GM23338 (cell line): ENCODE measurements at regions not wholly inside any gene's neighbourhood (a gene's known extent, or its start where the extent isn't known, plus 50 kb on each side); places are given as distances from the start of the nearest gene placed in this dataset.

Source experiments
- ATAC-seq: fragments of 200-7000 bp; cut with Tn5 transposase; 3 replicates; pipeline ENCODE4 v1.9.1; 2020
- DNase-seq: peaks from one replicate; pipeline ENCODE4 v3.0.0-alpha.2; 2015; ENCODE audit warnings: low spot score
- H2AFZ ChIP-seq: fragments of 200-600 bp; sonication (generic); 2 replicates; pipeline ENCODE4 v1.8.0; 2016; ENCODE audit warnings: antibody characterized with exemption, mild to moderate bottlenecking, moderate library complexity
- H3F3A ChIP-seq: fragments of 200-600 bp; sonication (generic); replicated peaks from 2 replicates; pipeline ENCODE4 v1.8.0; 2017; ENCODE audit warnings: antibody characterized with exemption, mixed run types, low read depth
- H3K27ac ChIP-seq: fragments of 200-600 bp; sonication (generic); 2 replicates; pipeline ENCODE4 v1.6.1; 2016; ENCODE audit warnings: low read depth
- H3K27me3 ChIP-seq: fragments of 200-600 bp; sonication (generic); 2 replicates; pipeline ENCODE4 v1.8.0; 2016; ENCODE audit warnings: mild to moderate bottlenecking, mixed run types, moderate library complexity; ENCODE audit not compliant: insufficient read depth
- H3K36me3 ChIP-seq: fragments of 200-600 bp; sonication (generic); 2 replicates; pipeline ENCODE4 v1.8.0; 2016; ENCODE audit warnings: mild to moderate bottlenecking; ENCODE audit not compliant: insufficient read depth
- H3K4me1 ChIP-seq: fragments of 200-600 bp; sonication (generic); 2 replicates; pipeline ENCODE4 v1.8.0; 2016; ENCODE audit warnings: mild to moderate bottlenecking, moderate library complexity; ENCODE audit not compliant: insufficient read depth
- H3K4me2 ChIP-seq: fragments of 200-600 bp; sonication (generic); 2 replicates; pipeline ENCODE4 v1.7.1; 2017; ENCODE audit warnings: mixed run types
- H3K4me3 ChIP-seq: fragments of 200-600 bp; sonication (generic); 2 replicates; pipeline ENCODE4 v1.6.1; 2016; ENCODE audit warnings: mixed run types
- H3K79me2 ChIP-seq: fragments of 200-600 bp; sonication (generic); replicated peaks from 2 replicates; pipeline ENCODE4 v1.8.0; 2017; ENCODE audit warnings: mild to moderate bottlenecking; ENCODE audit not compliant: insufficient read depth
- H3K9me2 ChIP-seq: fragments of 200-600 bp; sonication (generic); 2 replicates; pipeline ENCODE4 v1.8.0; 2017; ENCODE audit not compliant: insufficient read depth
- H4K20me1 ChIP-seq: fragments of 200-600 bp; sonication (generic); replicated peaks from 2 replicates; pipeline ENCODE4 v1.8.0; 2017; ENCODE audit warnings: mild to moderate bottlenecking; ENCODE audit not compliant: insufficient read depth
- H3K27ac Mint-ChIP-seq: 2 replicates; pipeline ENCODE4 v1.8.0; 2020; ENCODE audit warnings: inconsistent platforms, mild to moderate bottlenecking, moderate library complexity, mixed read lengths
- H3K27me3 Mint-ChIP-seq: 3 replicates; pipeline ENCODE4 v1.8.0; 2022; ENCODE audit warnings: low read depth, mild to moderate bottlenecking, moderate library complexity, mixed read lengths, inconsistent platforms; ENCODE audit not compliant: insufficient read depth, poor library complexity
- H3K36me3 Mint-ChIP-seq: 3 replicates; pipeline ENCODE4 v1.8.0; 2021; ENCODE audit warnings: low read depth, mild to moderate bottlenecking, inconsistent platforms, moderate library complexity, mixed read lengths
- H3K4me1 Mint-ChIP-seq: 3 replicates; pipeline ENCODE4 v1.8.0; 2020; ENCODE audit warnings: mild to moderate bottlenecking, inconsistent platforms, mixed read lengths
- H3K4me3 Mint-ChIP-seq: 3 replicates; pipeline ENCODE4 v1.8.0; 2021; ENCODE audit warnings: moderate library complexity, mild to moderate bottlenecking, inconsistent platforms, mixed read lengths
- H3K9me3 Mint-ChIP-seq: 3 replicates; pipeline ENCODE4 v1.8.0; 2020; ENCODE audit warnings: moderate library complexity, mild to moderate bottlenecking, inconsistent platforms, mixed read lengths
- CREB1 ChIP-seq: fragments of 250-450 bp; sonication (Bioruptor Pico); IDR thresholded peaks from 2 replicates; pipeline ENCODE4 v1.5.0; 2020; ENCODE audit warnings: low read depth, mild to moderate bottlenecking, moderate library complexity
- EZH2 ChIP-seq: fragments of 200-600 bp; sonication (generic); IDR thresholded peaks from one replicate; pipeline ENCODE4 v1.8.0; 2017; ENCODE audit warnings: antibody characterized with exemption, mild to moderate bottlenecking, low read depth; ENCODE audit not compliant: unreplicated experiment
- JUNB ChIP-seq: IDR thresholded peaks from one replicate; pipeline ENCODE4 v1.6.1; 2016; ENCODE audit warnings: antibody characterized with exemption; ENCODE audit not compliant: unreplicated experiment
- NANOG ChIP-seq: IDR thresholded peaks from 2 replicates; pipeline ENCODE4 v1.6.1; 2016; ENCODE audit warnings: antibody characterized with exemption, borderline replicate concordance
- POLR2AphosphoS5 ChIP-seq: IDR thresholded peaks from 2 replicates; pipeline ENCODE4 v1.6.1; 2016; ENCODE audit warnings: antibody characterized with exemption, low read depth
- STAT1 ChIP-seq: IDR thresholded peaks from one replicate; pipeline ENCODE4 v1.6.1; 2016; ENCODE audit warnings: antibody characterized with exemption; ENCODE audit not compliant: unreplicated experiment
- TF ChIP-seq, protein P1 (sequence below): fragments of 250-450 bp; sonication (Bioruptor Pico); IDR thresholded peaks from 2 replicates; pipeline ENCODE4 v1.5.0; 2020; ENCODE audit warnings: mild to moderate bottlenecking, moderate library complexity
- TF ChIP-seq, protein P2 (sequence below): IDR thresholded peaks from 2 replicates; pipeline ENCODE4 v1.6.1; 2016; ENCODE audit warnings: antibody characterized with exemption

DNA sequence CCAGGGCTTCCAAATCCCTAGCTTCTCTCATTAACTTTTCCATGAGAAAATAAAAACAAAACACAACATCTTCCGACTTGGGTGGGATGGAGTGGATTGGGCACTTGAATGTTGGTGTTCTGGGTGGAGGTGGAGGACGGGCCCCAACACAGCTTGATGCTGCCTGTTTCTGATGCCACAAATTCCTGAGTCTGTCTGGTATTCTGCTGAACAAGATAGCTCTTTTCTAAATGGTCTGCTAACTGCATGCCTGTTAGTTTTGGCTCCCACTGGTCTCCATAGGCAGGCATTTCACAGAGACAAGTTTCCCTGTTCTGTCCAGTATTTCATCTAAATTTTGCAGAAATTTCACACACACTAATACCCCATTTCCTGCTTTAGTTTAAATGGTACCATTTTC lies 160.9 kb upstream of the FZD8 start:
- Histone ChIP-seq H3K36me3 (no peaks in the 10 kb centered on the region), H4K20me1 (no peaks in the 10 kb centered on the region)

More for the DNA sequence above, 160.9 kb upstream of the FZD8 start:
- Histone ChIP-seq H3K4me3 (no peak overlapping the region), H3K4me1 (peaks cover 4% of the 10 kb centered on the region; the same call in 1 of the 2 replicates), H3K27ac (no peak overlapping the region), H3K9me2 (0 out of 2 replicates have a peak, but pooled peaks cover 5% of the 10 kb centered on the region), H2AFZ (peak overlapping the region; percentile 76; the same call in 1 of the 2 replicates), H3K79me2 (no peaks in the 10 kb centered on the region), H3K4me2 (peak overlapping the region; percentile 49; the same call in 1 of the 2 replicates), H3K27me3 (no peaks in the 10 kb centered on the region), H3F3A (no peaks in the 10 kb centered on the region)
- ATAC-seq (no peak; the same call in 2 of the 3 replicates), DNase-seq (no peak)
- Mint-ChIP-seq H3K4me3 (no peak overlapping the region), H3K27ac (no peak overlapping the region), H3K27me3 (no peaks in the 10 kb centered on the region), H3K9me3 (peaks cover under 1% of the 10 kb centered on the region; the same call in 1 of the 3 replicates), H3K36me3 (no peaks in the 10 kb centered on the region; the same call in 2 of the 3 replicates), H3K4me1 (peaks cover 8% of the 10 kb centered on the region)
- TF ChIP-seq, protein P1, sequence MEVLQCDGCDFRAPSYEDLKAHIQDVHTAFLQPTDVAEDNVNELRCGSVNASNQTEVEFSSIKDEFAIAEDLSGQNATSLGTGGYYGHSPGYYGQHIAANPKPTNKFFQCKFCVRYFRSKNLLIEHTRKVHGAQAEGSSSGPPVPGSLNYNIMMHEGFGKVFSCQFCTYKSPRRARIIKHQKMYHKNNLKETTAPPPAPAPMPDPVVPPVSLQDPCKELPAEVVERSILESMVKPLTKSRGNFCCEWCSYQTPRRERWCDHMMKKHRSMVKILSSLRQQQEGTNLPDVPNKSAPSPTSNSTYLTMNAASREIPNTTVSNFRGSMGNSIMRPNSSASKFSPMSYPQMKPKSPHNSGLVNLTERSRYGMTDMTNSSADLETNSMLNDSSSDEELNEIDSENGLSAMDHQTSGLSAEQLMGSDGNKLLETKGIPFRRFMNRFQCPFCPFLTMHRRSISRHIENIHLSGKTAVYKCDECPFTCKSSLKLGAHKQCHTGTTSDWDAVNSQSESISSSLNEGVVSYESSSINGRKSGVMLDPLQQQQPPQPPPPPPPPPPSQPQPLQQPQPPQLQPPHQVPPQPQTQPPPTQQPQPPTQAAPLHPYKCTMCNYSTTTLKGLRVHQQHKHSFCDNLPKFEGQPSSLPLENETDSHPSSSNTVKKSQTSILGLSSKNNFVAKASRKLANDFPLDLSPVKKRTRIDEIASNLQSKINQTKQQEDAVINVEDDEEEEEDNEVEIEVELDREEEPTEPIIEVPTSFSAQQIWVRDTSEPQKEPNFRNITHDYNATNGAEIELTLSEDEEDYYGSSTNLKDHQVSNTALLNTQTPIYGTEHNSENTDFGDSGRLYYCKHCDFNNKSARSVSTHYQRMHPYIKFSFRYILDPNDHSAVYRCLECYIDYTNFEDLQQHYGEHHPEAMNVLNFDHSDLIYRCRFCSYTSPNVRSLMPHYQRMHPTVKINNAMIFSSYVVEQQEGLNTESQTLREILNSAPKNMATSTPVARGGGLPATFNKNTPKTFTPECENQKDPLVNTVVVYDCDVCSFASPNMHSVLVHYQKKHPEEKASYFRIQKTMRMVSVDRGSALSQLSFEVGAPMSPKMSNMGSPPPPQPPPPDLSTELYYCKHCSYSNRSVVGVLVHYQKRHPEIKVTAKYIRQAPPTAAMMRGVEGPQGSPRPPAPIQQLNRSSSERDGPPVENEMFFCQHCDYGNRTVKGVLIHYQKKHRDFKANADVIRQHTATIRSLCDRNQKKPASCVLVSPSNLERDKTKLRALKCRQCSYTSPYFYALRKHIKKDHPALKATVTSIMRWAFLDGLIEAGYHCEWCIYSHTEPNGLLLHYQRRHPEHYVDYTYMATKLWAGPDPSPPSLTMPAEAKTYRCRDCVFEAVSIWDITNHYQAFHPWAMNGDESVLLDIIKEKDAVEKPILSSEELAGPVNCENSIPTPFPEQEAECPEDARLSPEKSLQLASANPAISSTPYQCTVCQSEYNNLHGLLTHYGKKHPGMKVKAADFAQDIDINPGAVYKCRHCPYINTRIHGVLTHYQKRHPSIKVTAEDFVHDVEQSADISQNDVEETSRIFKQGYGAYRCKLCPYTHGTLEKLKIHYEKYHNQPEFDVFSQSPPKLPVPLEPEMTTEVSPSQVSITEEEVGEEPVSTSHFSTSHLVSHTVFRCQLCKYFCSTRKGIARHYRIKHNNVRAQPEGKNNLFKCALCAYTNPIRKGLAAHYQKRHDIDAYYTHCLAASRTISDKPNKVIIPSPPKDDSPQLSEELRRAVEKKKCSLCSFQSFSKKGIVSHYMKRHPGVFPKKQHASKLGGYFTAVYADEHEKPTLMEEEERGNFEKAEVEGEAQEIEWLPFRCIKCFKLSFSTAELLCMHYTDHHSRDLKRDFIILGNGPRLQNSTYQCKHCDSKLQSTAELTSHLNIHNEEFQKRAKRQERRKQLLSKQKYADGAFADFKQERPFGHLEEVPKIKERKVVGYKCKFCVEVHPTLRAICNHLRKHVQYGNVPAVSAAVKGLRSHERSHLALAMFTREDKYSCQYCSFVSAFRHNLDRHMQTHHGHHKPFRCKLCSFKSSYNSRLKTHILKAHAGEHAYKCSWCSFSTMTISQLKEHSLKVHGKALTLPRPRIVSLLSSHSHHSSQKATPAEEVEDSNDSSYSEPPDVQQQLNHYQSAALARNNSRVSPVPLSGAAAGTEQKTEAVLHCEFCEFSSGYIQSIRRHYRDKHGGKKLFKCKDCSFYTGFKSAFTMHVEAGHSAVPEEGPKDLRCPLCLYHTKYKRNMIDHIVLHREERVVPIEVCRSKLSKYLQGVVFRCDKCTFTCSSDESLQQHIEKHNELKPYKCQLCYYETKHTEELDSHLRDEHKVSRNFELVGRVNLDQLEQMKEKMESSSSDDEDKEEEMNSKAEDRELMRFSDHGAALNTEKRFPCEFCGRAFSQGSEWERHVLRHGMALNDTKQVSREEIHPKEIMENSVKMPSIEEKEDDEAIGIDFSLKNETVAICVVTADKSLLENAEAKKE, result no peak
- TF ChIP-seq JUNB, result no peak
- no peak for TF ChIP-seq STAT1
- no peak for TF ChIP-seq POLR2AphosphoS5
- no peak for TF ChIP-seq EZH2
- TF ChIP-seq NANOG, result no peak
- TF ChIP-seq, protein P2, sequence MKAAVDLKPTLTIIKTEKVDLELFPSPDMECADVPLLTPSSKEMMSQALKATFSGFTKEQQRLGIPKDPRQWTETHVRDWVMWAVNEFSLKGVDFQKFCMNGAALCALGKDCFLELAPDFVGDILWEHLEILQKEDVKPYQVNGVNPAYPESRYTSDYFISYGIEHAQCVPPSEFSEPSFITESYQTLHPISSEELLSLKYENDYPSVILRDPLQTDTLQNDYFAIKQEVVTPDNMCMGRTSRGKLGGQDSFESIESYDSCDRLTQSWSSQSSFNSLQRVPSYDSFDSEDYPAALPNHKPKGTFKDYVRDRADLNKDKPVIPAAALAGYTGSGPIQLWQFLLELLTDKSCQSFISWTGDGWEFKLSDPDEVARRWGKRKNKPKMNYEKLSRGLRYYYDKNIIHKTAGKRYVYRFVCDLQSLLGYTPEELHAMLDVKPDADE, result no peak
- TF ChIP-seq CREB1 (CRISPR knock-in tag), result no peak
